Ecto neural progenitor cell (in vitro differentiated cells): ENCODE measurements at regions not wholly inside any gene's neighbourhood (a gene's known extent, or its start where the extent isn't known, plus 50 kb on each side); places are given as distances from the start of the nearest gene placed in this dataset.

Experiments
- DNase-seq: peaks from one replicate; pipeline ENCODE4 v3.0.0-alpha.2; 2018; ENCODE audit warnings: low spot score

DNA sequence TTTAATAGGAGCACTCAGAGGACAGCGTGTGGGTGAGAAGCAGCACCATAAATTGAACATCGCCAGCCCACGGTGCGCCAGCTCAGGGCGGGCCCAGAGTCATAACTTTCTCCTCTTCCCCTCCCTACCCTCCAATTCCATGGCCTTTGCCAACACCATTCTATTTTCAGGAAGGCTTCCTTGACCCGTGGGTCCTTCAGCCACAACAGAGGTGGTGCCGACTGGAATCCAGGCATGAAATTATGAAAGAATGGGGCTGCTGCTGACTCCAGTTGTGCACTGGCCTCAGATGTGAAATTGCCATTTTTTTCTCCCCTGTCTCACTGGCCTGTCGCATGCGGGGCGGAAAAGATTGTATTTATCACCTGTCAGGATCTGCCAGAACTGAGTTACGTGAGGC is 345.9 kb downstream of the MIAT start:
- no peak for DNase-seq

DNA sequence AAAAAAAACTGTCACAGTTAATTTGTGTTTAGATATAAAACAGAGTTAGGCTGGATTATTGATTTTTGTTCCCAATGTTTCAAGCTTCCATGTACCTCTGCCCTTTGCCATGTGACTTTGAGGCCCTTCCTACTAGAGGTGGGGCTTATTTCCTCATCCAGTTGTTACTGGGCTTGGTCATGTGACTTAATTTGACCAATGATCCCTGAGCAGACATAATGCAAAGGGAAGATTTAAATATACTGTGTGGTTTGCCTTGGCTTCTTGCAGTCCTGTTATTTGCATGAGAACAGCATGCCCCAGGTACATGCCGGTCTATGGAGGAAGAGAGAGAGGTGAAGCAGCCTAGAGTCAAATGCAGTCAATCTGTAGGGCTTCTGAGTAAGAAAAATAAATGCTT is 347.0 kb downstream of the MIAT start:
- DNase-seq, result no peak

DNA sequence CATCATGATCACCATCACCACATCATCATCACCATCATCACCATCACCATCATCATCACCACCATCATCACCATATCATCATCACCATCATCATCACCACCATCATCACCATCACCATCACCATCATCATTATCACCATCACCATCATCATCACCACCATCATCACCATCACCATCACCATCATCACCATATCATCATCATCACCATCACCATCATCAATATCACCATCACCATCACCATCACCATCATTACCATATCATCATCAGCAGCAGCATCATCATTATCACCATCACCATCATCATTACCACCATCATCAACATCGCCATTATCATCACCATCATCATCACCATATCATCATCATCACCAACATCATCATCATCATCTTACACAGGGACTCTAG is 351.1 kb downstream of the MIAT start:
- no peak for DNase-seq

DNA sequence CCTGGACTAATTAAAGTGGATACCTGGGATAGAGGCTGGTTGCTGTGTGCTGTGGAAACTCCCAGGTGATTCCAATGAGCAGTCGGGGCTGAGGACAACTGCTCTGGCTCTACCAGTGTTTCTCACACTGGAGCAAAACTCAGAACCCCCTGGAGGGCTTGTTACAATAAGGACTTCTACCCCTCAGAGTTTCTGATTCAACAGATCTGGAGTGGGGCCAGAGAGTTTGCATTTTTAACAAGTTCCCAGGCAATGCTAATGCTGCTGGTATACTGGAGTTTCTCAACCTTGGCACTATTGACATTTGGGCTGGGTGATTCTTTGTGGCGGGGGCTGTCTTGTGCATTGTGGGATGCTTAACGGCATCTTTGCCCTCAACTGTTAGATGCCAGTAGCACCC is 353.7 kb downstream of the MIAT start:
- no peak for DNase-seq

DNA sequence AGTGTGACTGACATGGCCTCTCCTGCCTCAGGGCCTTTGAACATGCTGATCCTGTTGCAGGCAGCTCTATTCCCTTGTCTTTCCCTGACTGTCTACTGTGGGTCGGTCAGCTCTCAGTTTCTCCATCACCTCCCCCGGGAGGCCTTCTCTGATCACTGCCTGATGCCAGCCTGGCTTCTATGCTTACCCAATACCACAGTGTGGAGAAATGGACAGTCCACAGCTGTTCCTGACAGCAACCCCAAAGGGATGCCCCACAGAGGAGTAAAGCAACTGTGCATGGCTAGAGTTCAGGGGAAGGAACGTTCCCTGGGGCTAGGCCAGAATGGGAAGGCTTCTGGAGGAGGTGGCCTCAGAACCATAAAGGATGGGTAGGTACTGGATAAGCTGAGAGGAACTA is 354.3 kb downstream of the MIAT start:
- no peak for DNase-seq

DNA sequence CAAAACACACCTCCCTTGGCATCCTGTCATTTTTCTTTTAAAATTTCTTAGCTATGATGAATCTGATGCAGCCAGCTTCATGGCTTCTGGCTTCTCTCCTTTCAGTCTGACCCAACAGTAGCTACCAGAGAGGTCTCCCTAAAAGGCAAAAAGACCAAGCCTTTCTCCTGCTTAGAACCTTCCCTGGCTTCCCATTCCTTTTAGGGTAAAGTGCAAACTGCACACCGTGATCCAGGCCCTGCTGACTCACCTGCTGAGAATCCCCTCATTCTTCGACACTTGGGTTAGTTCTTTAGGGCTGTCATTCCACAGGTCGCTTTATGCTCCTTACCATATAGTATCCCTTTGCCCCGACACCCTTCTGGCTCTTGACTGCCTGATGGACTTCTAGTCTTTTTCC is 362.4 kb downstream of the MIAT start:
- DNase-seq, result no peak

DNA sequence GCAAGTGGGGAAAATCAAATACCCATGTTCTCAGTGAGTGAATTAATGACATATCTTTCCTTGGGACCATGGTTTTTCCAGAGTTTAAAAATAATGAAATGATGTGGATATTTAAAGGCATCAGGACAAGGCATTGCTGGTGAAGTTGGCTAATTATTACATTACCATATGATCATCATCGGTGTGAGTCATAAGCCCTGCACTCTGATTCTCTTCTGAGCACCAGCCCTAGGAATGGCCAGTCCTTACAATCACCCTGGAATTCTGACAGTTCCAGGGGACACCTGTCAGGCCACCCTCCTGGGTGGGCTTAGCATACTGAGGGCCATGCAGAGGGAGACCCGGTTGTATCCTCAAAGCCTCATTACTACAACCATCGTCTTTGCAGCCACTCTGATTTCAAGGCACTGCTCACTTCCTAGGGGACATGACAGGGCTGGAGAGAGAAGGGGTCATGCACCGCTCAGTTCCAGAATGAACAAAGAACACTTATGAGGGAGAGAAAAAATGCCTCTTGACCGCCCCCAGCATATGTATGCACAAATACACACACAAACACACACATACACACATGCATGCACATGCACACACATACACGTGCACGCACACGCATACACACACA is 365.0 kb downstream of the MIAT start:
- DNase-seq, result no peak

DNA sequence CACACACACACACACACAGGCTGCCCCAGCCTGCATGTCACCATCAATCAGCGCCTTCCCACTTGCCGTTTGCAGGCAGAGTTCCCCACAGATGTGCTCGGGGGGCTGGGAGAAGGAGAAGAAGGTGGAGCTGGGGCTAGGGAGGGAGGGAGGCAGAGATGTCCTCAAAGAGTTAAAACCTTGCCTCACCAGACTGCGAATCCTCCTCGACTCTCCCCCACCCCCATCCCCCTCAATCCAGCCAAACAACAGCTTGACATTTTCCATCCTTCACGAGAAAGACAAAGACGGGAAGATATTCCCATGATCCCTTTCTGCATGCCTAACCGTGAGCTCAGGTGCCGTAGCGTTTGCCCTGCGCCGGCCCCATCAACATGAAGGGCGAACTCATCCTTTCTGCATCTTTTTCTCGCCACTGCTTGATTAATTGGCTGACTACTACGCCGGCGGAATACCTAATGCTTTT is 365.5 kb downstream of the MIAT start:
- no peak for DNase-seq

DNA sequence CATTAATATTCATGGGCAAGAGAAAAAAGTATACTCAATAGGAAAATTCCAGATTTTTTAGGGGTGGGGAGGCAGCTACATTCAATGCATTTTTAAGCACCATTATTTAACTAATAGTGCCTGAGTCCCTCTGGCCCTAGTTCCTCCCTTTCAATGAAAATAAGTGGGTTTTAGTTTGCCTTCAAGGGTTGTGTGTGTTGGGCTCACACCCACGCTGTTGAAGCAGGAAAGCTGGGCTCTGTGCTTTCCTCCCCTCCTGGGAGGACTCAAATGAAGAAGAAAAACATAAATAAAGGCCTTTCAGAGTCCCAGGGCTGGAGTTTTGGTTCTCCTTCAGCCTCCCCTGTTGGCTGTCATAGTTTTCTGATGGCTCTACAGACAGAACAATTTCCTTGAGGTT is 366.2 kb downstream of the MIAT start:
- no peak for DNase-seq

DNA sequence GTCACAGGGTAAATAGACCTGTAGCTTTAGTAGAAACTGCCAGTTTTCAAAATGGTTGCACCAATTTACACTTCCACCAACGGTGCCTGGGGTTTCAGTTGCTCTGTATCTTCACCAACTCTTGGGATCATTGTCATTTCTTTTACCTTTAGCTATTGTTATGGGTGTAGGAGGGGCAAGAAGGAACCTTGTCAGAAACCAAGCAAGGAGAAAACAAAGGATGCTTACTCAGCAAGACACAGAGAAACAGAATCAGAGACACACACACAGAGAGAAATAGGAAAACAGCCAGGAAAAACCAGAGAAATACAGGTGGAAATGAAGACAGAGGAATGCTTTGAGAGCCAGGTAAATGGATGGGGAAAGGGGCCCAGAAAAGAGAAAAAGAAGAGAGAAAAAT is 367.6 kb downstream of the MIAT start:
- no peak for DNase-seq

DNA sequence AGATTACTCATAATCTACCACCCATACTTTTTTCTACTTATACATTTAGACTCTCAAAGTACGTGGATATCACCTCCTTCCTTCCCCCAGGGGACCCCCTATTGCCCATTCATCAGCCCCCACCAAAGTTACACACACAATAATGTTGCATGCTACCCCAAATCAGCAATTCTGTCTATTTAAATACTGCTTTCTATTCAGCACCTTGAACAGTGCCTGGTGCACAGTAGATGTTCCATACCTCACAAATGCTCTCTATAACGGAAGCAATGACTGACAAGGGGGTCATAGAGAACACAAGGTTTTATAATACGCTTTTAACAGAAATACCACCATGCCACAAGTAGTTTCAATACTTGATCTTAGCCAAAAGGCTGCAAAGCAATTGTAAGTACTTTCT is 370.7 kb downstream of the MIAT start:
- DNase-seq, result no peak

DNA sequence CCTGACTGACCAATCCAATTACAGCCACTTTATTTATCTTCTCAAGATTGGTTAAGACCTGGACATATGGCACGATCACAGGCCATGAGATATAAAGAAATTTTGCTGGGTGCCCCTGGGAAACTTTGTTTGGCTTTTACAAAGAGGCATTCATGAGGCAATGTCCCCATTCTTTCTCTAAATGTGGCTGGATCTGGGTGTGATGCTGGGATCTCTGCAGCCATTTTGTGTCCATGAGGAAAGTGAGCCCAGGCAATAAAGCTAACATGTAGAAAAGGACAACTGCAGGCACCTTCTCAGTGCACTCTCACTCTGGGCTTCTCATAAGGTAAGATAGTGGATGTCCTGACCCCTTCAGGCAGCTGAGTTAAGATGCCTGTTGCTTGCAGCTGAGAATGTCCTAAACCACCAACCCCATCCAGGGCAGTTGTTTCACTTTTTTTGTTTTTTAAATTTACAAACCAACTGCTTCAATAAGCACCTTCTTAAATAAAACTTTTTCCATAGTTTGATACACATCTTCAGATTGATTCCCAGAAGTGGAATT is 372.3 kb downstream of the MIAT start:
- no peak for DNase-seq

DNA sequence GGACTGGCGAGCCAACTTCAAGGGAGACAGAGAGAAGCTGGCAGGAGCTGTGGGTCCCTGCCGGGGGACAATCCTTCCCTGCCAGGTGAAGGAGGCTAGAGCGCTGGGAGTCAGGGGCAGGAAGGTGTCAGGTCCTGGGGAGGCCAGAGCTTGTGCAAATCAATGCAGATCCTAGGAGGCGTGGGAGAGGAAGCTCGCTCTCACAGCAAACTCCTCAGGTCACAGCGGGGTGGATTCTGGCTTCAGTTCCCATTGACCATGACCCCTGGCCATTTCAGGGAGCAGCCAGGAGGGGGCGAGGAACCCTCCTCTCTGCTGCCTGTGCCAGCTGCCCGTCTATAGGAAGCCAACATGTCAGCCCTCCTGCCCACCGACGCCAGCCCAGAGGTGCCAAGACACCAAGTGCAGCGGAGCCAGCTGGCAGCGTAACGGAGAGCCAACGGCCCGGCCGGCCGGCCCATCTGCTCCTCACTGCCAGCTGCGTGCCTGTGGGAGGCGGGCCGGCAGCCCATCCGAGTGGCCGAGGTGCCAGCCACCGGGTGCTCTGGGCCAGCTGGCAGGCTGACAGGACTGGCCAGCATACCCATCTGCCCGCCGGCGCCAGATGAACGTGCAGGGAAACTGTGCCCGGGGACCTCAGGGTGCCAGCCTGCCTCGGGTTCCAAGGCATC is 374.8 kb downstream of the MIAT start:
- no peak for DNase-seq

DNA sequence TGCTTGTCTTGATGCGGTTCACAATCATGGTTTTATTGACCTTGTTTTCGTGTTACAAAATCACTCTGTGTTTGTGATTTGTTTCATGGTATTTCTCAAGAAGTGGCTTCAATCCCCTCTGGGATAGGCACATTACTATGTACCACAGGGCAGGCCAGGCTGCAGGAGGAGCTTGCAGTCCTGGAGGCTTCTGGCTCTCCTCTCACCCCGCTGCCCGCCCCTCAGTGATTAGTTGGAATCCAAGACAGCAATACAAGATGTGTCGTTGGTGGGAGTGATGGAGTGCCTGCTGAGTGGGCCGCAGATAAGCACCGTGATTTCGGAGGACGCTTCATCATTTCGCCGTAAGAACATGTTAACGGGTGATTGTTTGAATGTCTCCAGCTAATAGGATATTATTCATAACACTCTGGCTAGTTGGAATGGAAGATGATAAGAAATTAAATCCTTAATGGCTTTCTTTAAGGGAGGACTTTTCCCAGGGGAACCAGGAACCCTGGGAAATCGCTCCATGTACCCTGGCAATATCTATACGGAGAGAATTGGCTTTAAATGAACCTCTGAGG is 384.4 kb downstream of the MIAT start:
- no peak for DNase-seq

DNA sequence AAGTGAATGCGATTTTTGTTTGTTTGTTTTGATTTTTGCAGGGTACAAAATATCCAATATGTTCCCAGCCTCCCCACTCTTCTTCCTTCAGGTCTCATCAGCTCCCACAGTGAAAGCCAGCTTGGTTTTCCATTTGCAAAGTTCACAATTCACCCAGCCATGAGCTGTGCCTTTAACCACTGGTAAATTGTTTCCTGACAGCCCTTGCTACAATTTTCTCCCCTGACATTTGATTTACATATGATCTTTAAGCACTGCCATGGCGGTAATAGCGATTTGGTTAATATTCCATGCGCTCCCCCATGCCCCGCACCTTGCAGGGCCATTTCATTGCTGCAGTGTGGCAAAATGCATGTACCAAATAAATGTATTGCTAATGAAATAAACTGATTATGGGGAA is 385.9 kb downstream of the MIAT start:
- DNase-seq, result no peak

DNA sequence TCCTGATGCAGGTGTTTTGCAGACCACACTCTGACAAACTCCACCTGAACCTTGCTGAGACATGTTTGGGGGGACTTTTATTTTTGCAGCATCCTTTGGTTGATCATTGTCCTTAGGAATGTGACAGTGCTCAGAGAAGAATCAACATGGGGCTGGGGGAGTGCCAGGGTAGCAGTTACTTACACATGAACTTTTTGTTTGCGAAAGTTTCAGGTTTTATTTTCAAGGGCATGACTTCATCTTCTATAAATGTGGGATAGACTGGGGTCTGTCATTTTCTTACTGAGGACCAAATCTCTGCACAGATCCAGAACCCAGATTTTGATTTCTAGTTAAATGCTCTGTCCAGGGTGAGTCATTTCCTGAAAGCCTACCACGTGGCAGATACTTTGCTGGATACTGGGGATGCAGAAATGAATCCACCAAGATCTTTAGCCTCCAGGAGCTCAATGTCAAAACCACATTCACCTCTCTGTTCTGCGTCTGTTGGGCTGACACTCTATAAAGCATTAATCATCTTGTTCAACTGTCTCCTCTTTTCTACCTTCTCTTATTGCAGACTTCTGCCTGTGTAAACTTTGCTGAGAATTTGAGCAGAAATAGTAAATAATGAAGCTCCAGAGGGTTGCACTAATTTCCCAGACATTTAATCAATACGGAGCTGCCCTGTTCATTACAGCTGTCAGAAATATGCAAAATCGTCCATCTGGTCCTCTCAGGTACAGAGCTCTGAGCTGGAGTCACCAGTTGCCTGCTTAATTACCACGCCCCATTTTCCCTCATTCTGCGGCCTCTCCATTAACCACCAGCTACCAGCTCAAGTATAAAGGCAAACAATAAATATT is 387.9 kb downstream of the MIAT start:
- no peak for DNase-seq

DNA sequence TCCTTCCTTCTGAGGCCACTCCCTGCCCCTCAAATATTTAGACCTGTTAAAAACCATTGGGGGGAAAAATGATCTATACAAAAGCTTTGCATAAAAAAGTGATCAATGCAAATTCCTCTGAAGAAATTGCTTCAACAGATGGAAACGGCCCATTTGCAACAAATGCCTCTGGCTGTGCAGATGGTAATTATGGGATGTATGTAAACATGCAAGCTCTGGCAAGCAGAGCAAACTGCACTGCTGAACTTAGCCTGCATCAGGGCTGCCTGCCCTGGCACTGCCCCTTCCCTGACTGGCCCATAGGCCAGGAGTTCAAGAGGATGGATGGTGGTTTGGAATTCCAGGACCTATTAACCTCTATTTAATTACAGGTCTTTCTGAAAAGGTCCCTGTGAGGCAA is 388.7 kb downstream of the MIAT start:
- no peak for DNase-seq

DNA sequence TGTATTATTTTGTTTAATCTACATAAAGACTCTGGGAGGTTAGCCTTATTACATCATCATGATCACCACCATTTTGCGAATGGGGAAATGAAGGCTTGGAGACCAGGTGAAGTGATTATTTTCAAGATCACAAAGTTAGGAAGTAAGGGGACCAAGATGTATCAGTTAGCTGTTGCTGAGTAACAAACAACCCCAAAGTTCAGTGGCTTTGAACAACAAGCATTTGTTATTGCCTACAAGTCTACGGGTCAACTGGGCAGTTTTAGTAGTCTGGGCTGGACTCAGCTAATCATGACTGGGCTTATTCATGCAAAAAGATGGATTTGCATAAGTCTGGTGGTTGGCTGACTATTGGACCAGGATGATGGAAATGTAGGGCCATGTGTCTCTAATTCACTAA is 389.2 kb downstream of the MIAT start:
- no peak for DNase-seq

DNA sequence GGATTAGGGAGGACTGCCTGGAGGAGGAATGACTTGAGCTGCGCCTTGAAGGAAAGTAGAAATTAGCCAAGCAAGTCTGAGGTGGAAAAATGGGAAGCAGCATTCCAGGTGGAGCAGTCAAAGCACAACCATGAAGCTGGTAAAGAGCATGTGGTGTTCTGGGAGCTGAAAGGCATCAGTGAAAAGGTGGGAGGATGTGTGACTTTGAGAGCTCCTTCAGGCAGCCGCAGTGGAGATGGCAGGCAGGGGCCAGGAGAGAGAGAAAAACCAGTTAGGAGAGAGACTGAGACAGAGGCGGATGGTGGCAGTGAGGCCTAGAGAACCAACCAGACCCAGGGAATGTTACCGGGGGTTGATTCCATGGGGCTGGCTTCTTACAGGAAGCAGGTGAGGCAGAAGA is 393.4 kb downstream of the MIAT start:
- DNase-seq, result no peak

DNA sequence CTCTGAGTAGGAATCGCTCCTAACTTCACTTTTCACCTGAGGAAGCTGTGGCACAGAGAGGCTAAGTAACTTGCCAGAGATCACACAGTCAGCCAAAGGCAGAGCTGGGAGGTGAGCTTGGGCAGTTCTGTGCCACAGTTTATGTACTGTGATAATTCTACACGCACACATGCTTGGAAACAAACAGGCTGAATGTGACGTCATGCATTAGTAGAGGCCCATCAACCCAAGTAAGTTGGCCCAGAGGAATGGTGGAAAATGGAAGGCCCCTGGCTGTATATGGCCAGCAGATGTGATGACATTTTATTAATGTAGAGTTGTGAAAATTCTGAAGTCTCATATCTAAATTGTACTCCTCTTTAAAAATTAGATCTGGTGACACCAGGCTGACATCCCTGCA is 394.0 kb downstream of the MIAT start:
- DNase-seq, result no peak

DNA sequence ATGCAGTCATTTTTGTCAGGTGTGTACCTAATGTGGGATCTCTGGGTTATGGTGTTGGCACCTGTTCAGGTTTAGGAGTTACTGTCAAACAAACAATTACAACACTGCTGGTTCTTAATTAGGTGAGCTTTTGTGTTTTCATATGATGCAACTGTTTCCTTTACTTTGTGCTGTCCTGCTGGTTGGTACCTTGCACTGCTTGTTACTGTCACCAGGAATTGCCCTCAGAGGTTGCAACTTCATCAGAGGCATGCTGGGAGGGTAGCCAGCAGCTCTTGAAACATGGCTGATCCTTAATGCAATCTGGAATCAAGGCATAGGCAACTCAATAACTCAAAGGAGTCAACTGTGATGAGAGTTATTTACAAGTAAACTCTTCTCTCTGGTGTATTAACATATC is 400.3 kb downstream of the MIAT start:
- DNase-seq, result no peak

DNA sequence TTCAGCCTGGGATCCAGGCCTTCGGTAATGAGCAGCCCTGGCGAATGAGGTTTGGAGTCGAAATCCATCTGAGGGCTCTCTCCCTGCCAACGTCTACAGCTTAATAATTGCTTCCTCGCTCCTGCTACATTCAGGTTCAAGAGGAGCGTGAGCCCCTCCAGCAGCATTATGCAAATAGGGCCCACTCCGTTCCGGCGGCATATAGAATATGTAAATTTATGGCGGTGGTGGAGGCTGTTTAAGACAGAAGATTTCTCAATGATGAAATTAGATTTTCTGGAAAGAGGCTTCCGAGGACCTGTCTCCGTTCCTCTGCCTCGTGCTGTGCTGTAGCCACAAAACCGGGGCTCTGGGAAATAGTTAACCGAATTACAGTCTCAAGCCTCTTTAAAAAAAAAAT is 402.8 kb downstream of the MIAT start:
- no peak for DNase-seq

DNA sequence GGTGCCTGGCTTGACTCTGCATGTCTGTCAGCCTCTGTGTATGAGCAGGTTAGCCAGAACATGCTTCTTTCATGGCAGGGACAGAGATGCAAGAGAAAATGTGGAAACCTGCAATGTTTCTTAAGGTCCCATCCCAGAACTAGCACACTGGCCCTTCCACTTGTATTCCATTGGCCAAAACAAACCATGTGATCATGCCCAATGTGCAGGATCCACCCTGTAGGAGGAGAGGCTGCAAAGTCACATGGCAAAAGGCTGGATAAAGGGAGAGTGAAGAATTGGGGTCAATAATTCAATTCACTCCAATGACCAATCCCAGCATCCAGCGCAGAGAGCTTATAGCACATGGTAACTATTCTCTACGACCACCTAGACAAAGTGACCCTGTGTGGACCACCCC is 405.5 kb downstream of the MIAT start:
- no peak for DNase-seq
